GM12873 (cell line): ENCODE measurements at regions not wholly inside any gene's neighbourhood (a gene's known extent, or its start where the extent isn't known, plus 50 kb on each side); places are given as distances from the start of the nearest gene placed in this dataset.

Experiments used
- TF ChIP-seq, protein P1 (sequence below): IDR thresholded peaks from 2 replicates; pipeline ENCODE4 v1.5.1; 2012; ENCODE audit warnings: low read depth, mild to moderate bottlenecking, moderate library complexity, low read length, control low read depth; ENCODE audit not compliant: insufficient read depth; ENCODE audit errors: missing control alignments

GRCh38 chr18:40577981-40578365 lies 1377.1 kb upstream of the PIK3C3 start:
- TF ChIP-seq, protein P1, sequence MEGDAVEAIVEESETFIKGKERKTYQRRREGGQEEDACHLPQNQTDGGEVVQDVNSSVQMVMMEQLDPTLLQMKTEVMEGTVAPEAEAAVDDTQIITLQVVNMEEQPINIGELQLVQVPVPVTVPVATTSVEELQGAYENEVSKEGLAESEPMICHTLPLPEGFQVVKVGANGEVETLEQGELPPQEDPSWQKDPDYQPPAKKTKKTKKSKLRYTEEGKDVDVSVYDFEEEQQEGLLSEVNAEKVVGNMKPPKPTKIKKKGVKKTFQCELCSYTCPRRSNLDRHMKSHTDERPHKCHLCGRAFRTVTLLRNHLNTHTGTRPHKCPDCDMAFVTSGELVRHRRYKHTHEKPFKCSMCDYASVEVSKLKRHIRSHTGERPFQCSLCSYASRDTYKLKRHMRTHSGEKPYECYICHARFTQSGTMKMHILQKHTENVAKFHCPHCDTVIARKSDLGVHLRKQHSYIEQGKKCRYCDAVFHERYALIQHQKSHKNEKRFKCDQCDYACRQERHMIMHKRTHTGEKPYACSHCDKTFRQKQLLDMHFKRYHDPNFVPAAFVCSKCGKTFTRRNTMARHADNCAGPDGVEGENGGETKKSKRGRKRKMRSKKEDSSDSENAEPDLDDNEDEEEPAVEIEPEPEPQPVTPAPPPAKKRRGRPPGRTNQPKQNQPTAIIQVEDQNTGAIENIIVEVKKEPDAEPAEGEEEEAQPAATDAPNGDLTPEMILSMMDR, result no peak

DNA sequence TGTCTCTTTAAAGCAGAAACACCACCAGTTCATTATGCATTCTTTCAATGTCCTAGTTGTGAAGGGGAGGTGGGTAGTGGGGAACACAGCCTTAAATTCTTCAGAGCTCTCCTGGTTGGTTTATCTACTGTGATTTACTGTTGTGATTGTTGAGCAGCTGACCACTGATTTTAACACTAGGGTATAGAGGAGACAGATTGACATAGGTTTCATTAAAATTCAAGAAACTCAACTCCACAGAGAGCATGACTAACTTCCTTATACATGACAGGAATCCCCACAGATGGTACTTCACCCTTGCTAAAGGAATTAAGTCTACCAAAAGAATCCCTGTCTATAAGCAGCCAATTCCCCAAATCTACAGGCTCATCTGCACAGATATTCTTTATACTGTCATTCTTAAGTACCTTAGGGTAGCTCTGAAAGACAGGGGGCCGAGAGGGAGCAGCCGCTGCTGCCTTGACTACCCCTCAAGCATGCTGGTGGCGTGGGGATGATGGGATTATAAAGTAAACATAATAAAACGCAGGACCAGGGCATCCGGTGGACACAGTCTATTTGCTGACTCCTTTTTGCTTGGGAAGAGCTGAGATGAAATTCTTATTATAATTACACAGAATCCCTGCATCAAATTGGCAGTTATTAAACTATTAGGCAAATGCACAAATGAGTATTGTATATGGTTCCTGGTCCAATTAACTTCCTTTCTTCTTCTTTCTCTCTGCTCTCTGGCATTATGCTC lies 1377.6 kb upstream of the PIK3C3 start:
- TF ChIP-seq, protein P1, result no peak

DNA sequence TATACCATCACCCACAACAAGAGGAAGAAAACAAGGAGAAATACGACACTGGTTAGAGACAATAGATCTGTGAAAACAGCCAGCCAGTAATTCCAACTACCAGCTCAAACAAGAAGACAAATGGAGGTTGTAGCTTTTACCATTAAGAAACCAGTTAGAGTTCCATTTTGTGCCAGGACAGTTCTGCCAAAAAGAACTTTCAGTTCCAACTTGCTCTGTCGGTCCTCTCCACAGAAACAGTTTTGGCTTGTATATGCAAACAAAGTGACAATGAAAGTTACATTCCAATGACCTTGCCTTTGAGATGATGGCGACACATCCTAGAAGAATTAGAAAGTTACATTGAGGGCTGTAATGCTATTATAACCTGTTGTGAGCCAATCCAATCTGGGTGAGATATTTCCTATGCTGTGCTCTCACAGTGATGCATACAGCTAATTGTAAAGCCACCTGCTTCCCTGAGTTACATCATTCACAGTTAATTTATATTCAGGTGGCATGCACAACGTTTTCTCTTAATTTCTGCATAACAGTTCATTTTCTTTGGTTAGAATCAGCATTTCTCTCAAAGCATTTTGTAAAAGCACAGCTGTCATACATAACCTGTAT lies 1378.4 kb upstream of the PIK3C3 start:
- TF ChIP-seq, protein P1, result no peak

GRCh38 chr18:40570615-40571014 lies 1384.4 kb upstream of the PIK3C3 start:
- TF ChIP-seq, protein P1, result no peak

DNA sequence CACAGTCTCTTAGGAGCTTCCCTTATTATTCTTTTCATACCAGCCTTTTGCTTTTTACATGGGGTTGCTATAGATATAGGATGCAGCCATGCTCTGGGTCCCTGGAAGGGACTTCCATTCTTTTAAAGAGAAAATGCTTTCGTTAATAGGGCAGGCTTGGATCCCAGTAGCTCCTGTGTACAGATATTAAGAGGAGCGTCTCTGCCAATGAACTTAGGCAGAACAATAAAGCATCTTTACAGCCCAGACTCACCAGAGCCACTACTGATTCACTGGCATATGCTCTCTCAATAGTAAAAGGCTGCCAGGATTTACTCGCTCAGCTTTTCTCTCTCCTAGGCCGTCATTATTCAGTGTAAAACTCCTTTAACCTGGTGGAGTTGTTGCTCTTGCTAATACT lies 1385.4 kb upstream of the PIK3C3 start:
- TF ChIP-seq, protein P1, result no peak

- TF ChIP-seq, protein P1, result no peak
These were observed 1388.6 kb upstream of the PIK3C3 start for GRCh38 chr18:40566510-40566844.

DNA sequence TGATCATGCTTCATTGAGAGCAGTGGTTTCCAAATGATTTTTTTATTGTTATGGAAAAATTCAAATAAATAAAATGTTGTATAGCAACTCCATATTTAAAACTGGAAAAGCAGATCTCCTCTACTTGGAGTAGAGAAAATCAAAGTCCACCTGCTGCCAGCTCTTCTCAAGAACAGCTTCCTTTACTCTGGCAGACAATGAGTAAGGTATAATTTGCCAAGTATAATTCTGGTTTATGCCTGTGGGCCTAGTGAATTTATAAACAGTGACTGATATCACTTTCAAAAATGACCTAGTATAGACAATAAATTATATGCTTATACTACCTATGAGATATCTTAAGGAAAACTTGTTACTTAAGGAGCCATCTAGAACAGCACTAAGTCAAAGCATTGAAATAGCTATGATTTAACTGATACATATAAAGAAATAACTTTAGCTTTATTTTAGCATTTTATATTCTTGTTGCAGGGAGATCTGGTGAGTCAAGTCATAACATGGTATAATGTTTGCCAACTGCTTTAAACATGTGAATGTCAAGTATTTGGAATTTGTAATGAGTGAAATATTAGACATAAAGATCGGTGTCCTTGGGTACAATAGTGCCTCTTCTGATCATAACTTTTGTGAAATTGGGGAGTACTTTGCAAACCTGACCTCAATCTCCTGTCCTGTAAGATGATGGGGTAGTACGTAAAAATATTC lies 1389.1 kb upstream of the PIK3C3 start:
- TF ChIP-seq, protein P1, result no peak
